Uterus (tissue), 3 donors: ENCODE measurements at regions not wholly inside any gene's neighbourhood (a gene's known extent, or its start where the extent isn't known, plus 50 kb on each side); places are given as distances from the start of the nearest gene placed in this dataset.
"Not testable (repeated sequence)": the region's sequence is repeated elsewhere in the genome, so short reads cannot be mapped to it uniquely, and the experiment has no call there.

ENCODE experiments used
- DNase-seq, 2 donors: peaks; one replicate each; pipeline ENCODE4 v3.0.0-alpha.2; 2019 to 2020
- H3K27ac ChIP-seq, 2 donors: fragments of 200-600 bp; sonication (generic); 1 replicate in 1 of 2; 2 replicates in 1 of 2; pipeline ENCODE4 v1.5.1; 2016 to 2018
- H3K27me3 ChIP-seq, 2 donors: fragments of 200-600 bp; sonication (generic); one replicate each; pipeline ENCODE4 v1.5.1; 2018 to 2019; ENCODE audit warnings: control low read depth in 1 of 2
- H3K36me3 ChIP-seq, 2 donors: fragments of 200-600 bp; sonication (generic); one replicate each; pipeline ENCODE4 v1.5.1; 2019; ENCODE audit warnings: control low read depth in 1 of 2
- H3K4me1 ChIP-seq, 2 donors: fragments of 200-600 bp; sonication (generic); one replicate each; pipeline ENCODE4 v1.5.1; 2018 to 2019; ENCODE audit warnings: control low read depth in 1 of 2
- H3K4me3 ChIP-seq, 2 donors: fragments of 200-600 bp; sonication (generic); 1 replicate in 1 of 2; 2 replicates in 1 of 2; pipeline ENCODE4 v1.5.1; 2018 to 2019; ENCODE audit warnings: mild to moderate bottlenecking in 1 of 2
- H3K9me3 ChIP-seq, 2 donors: fragments of 200-600 bp; sonication (generic); one replicate each; pipeline ENCODE4 v1.5.1; 2019; ENCODE audit warnings: control low read depth in 1 of 2
- POLR2A ChIP-seq, 2 donors: fragments of 450-650 bp; IDR thresholded peaks; one replicate each; pipeline ENCODE4 v1.6.1; 2016; ENCODE audit warnings: antibody characterized with exemption in 2 of 2, mild to moderate bottlenecking in 1 of 2, moderate library complexity in 1 of 2
- intact Hi-C: fragments of 100-400 bp; cut with DNase I; formaldehyde crosslinking; loops from one replicate; pipeline ENCODE4 v1.15.1; 2023; ENCODE audit warnings: low total_unique reads
- TF ChIP-seq, protein P1 (sequence below), 4 experiments: fragments of 200-600 bp in 2 of 4; fragments of 450-650 bp in 2 of 4; sonication (generic) in 2 of 4; IDR thresholded peaks; one replicate each; pipeline ENCODE4 v1.5.1; 2016 to 2019; ENCODE audit warnings: antibody characterized with exemption in 4 of 4, mild to moderate bottlenecking in 2 of 4, moderate library complexity in 1 of 4
- donor health status: DM: yes; HTN: yes; CAD: no.

DNA sequence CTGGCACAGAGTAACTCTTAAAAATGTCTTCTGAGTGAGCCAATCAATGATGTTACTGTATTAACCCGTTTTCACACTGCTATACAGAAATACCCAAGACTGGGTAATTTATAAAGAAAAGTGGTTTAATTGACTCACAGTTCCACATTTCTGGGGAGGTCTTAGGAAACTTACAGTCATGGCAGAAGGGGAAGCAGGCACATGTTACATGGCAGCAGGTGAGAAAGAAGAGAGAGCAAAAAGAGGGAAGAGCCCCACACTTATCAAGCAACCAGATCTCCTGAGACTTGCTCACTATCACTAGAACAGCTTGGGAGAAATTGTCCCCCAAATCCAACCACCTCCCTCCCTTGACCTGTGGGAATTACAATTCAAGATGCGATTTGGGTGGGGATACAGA lies 97.6 kb upstream of the MIR17HG start:
- TF ChIP-seq POLR2A (IDR thresholded peaks at IDR 0.05): no peak
- TF ChIP-seq, protein P1, sequence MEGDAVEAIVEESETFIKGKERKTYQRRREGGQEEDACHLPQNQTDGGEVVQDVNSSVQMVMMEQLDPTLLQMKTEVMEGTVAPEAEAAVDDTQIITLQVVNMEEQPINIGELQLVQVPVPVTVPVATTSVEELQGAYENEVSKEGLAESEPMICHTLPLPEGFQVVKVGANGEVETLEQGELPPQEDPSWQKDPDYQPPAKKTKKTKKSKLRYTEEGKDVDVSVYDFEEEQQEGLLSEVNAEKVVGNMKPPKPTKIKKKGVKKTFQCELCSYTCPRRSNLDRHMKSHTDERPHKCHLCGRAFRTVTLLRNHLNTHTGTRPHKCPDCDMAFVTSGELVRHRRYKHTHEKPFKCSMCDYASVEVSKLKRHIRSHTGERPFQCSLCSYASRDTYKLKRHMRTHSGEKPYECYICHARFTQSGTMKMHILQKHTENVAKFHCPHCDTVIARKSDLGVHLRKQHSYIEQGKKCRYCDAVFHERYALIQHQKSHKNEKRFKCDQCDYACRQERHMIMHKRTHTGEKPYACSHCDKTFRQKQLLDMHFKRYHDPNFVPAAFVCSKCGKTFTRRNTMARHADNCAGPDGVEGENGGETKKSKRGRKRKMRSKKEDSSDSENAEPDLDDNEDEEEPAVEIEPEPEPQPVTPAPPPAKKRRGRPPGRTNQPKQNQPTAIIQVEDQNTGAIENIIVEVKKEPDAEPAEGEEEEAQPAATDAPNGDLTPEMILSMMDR (IDR thresholded peaks at IDR 0.05): no peak
- H3K4me1 ChIP-seq: no peaks in the 10 kb centered on the region
- no peak for DNase-seq
- H3K27me3 ChIP-seq: no peaks in the 10 kb centered on the region
- no peaks in the 10 kb centered on the region for H3K36me3 ChIP-seq
- H3K4me3 ChIP-seq: no peak overlapping the region
- H3K9me3 ChIP-seq: no peaks in the 10 kb centered on the region
- H3K27ac ChIP-seq: no peak overlapping the region
- intact Hi-C loops: no loop called here

DNA sequence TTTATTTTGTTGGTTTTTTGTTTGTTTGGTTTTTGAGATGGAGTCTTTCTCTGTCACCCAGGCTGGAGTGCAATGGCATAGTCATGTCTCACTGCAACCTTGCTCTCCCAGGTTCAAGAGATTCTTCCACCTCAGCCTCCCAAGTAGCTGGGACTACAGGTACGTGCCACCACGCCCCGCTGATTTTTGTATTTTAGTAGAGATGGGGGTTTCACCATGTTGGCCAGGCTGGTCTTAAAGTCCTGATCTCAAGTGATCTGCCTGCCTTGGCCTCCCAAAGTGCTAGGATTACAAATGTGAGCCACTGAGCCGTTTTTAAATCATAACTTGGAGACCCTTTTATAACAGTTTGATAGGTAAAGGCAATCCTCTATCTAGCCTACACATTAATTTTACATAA lies 95.9 kb upstream of the MIR17HG start:
- DNase-seq, H3K36me3 ChIP-seq, H3K27ac ChIP-seq, H3K4me3 ChIP-seq, H3K4me1 ChIP-seq, H3K27me3 ChIP-seq, H3K9me3 ChIP-seq, intact Hi-C loops: not testable (repeated sequence)

DNA sequence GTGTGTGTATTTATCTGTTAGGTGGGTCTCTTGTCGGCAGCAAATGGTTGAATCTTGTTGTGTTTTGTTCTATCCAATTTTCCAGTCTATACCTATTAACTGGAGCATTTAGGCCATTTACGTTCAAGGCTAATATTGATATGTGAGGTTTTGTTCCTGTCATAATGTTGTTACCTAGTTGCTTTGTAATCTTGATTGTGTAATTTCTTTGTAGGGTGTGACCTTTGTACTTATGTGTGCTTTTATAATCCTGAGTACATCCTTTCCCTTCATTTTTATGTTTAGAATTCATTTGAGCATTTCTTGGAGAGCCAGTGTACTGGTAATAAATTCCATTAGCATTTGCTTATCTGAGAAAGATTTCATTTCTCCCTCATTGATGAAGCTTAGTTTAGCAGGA lies 83.0 kb upstream of the MIR17HG start:
- H3K27ac ChIP-seq: no peak overlapping the region
- TF ChIP-seq, protein P1 (IDR thresholded peaks at IDR 0.05): no peak
- TF ChIP-seq POLR2A (IDR thresholded peaks at IDR 0.05): no peak
- intact Hi-C loops: no loop called here

DNA sequence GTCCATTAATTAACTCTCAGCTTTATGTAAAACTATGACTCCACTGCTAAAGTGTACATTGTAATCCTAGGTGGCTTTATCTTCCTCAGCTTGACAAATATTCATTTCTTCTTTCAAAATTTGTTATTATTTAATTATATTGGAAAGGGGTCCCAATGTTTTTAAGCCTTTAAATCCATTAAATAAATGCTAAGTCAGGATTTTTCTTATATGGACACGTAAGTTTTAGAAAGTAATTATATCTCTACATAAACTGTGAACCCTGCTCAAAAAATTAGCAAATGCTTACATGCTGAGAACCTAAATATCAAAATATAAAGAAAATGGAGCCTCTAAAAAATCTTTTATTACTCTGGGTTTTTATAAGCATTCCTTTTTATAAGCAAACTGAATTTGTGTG lies 78.2 kb upstream of the MIR17HG start:
- Histone ChIP-seq H3K4me1 (no peaks in the 10 kb centered on the region), H3K36me3 (no peaks in the 10 kb centered on the region), H3K9me3 (no peaks in the 10 kb centered on the region), H3K27ac (no peak overlapping the region), H3K4me3 (no peak overlapping the region), H3K27me3 (no peaks in the 10 kb centered on the region)
- intact Hi-C loops: no loop called here
- DNase-seq: no peak
- no peak for TF ChIP-seq POLR2A (IDR thresholded peaks at IDR 0.05)
- TF ChIP-seq, protein P1 (IDR thresholded peaks at IDR 0.05): no peak

More for the DNA sequence above, 83.0 kb upstream of the MIR17HG start:
- Histone ChIP-seq H3K4me3 (no peak overlapping the region), H3K27me3 (no peaks in the 10 kb centered on the region), H3K4me1 (no peaks in the 10 kb centered on the region), H3K9me3 (no peaks in the 10 kb centered on the region), H3K36me3 (no peaks in the 10 kb centered on the region)
- DNase-seq: no peak

DNA sequence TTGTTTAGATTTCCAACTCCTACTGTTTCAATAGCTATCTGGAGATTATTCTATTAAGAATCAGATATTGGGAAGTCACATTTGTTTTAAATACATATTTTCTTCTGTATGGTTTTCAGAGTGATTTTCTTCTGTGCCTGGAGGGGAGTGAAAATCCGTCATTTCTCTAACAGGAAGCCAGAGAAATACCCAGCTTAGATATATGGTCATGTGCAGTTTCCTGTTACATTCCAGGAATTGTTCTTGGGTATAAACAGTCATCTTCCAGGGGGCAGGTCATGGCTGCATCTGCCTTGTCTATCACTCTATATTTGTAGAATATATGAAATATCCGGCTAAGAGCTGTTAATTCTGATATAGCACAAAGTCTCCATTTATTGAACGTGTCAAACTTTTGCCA lies 77.5 kb upstream of the MIR17HG start:
- intact Hi-C loops: no loop called here

More for the DNA sequence above, 77.5 kb upstream of the MIR17HG start:
- no peak for DNase-seq
- H3K27me3 ChIP-seq: no peaks in the 10 kb centered on the region
- H3K36me3 ChIP-seq: no peaks in the 10 kb centered on the region
- no peaks in the 10 kb centered on the region for H3K4me1 ChIP-seq
- no peak overlapping the region for H3K27ac ChIP-seq
- no peak overlapping the region for H3K4me3 ChIP-seq
- TF ChIP-seq, protein P1 (IDR thresholded peaks at IDR 0.05): no peak
- TF ChIP-seq POLR2A (IDR thresholded peaks at IDR 0.05): no peak
- H3K9me3 ChIP-seq: no peaks in the 10 kb centered on the region
